Lung (tissue), 11 donors: ENCODE measurements at regions not wholly inside any gene's neighbourhood (a gene's known extent, or its start where the extent isn't known, plus 50 kb on each side); places are given as distances from the start of the nearest gene placed in this dataset.

ENCODE experiments used
- ATAC-seq: fragments of 200-7000 bp; cut with Tn5 transposase; one replicate; pipeline ENCODE4 v1.9.1; 2020; ENCODE audit warnings: moderate number of reproducible peaks; ENCODE audit not compliant: insufficient read depth, low FRiP score
- DNase-seq, 3 donors: peaks; one replicate each; pipeline ENCODE4 v3.0.0-alpha.2; 2013 to 2017
- H3K27ac ChIP-seq, 2 donors: one replicate each; pipeline ENCODE4 v1.5.1; 2013; ENCODE audit warnings: mild to moderate bottlenecking in 2 of 2, moderate library complexity in 2 of 2, control low read depth in 1 of 2, inconsistent platforms in 1 of 2, low read depth in 1 of 2, low read length in 1 of 2
- H3K27me3 ChIP-seq, 3 donors: one replicate each; pipeline ENCODE4 v1.5.1; 2013; ENCODE audit warnings: low read length in 2 of 3; ENCODE audit not compliant: control insufficient read depth in 3 of 3, insufficient read depth in 3 of 3
- H3K36me3 ChIP-seq, 4 donors: one replicate each; pipeline ENCODE4 v1.5.1; 2013; ENCODE audit warnings: low read length in 4 of 4, mild to moderate bottlenecking in 1 of 4, moderate library complexity in 1 of 4; ENCODE audit not compliant: control insufficient read depth in 4 of 4, insufficient read depth in 4 of 4
- H3K4me1 ChIP-seq, 5 donors: one replicate each; pipeline ENCODE4 v1.5.1; 2013; ENCODE audit warnings: low read length in 5 of 5, mild to moderate bottlenecking in 2 of 5, moderate library complexity in 1 of 5; ENCODE audit not compliant: control insufficient read depth in 5 of 5, insufficient read depth in 5 of 5
- H3K4me3 ChIP-seq: one replicate; pipeline ENCODE4 v1.5.1; 2013; ENCODE audit warnings: mild to moderate bottlenecking, control low read depth, moderate library complexity
- H3K9ac ChIP-seq, 2 donors: one replicate each; pipeline ENCODE4 v1.5.1; 2013; ENCODE audit warnings: low read length in 2 of 2, control low read depth in 1 of 2; ENCODE audit not compliant: insufficient read depth in 1 of 2
- H3K9me3 ChIP-seq, 4 donors: one replicate each; pipeline ENCODE4 v1.5.1; 2013; ENCODE audit warnings: low read length in 3 of 4, mild to moderate bottlenecking in 1 of 4, moderate library complexity in 1 of 4; ENCODE audit not compliant: control insufficient read depth in 4 of 4, insufficient read depth in 3 of 4
- CTCF ChIP-seq: IDR thresholded peaks from 2 replicates; pipeline ENCODE4 v1.5.1; 2012; ENCODE audit warnings: mild to moderate bottlenecking; ENCODE audit errors: control extremely low read depth, extremely low read depth
- WGBS, 2 donors: extraction: QIAGEN DNeasy Blood & Tissue Kit; methylation state at CpG; one replicate each; pipeline ENCODE4 v1.1.7; 2013; 5-methylcytosine and 5-hydroxymethylcytosine counted together
- donor health status: control.
- donor health status: control.
- donor health status: Bipolar disorder and iron deficiency.
- donor health status: healthy.
- donor health status: DM: yes; HTN: yes; CAD: no.

DNA sequence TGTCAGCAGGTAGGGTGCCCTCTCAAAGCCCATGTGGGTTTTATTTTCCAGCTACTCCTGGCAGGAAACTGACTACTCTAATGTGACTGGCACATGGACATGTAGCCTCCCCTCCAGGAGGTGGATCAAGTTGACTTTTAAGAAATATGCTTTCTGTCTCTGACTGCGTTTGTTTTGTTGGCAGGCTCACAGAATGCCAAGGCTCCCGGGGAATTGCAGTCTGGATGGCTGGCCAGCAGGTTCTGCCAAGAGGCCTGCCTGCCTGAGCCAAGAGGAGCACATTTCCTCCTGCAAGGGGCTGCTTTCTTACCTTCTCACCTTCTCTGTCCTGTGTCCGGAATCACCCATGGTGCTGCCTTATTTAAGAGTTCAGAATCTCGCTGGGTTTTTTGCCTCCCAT is 217.3 kb upstream of the ERCC4 start:
- Histone ChIP-seq H3K4me1 (no peaks in the 10 kb centered on the region), H3K9me3 (peaks cover 0 to 3% (median 1%) of the 10 kb centered on the region in 4 donors), H3K4me3 (no peak overlapping the region), H3K36me3 (no peaks in the 10 kb centered on the region), H3K27ac (no peak overlapping the region), H3K27me3 (no peaks in the 10 kb centered on the region), H3K9ac (no peak overlapping the region)
- no peak for DNase-seq
- ATAC-seq, result no peak
- WGBS, 2 donors, result 66 to 81% methylated on average over 4 of the region's 4 CpGs
- TF ChIP-seq CTCF, result no peak

- DNase-seq, result no peak
- no peaks in the 10 kb centered on the region for H3K36me3 ChIP-seq
- ATAC-seq, result no peak
- H3K27me3 ChIP-seq, result no peaks in the 10 kb centered on the region
- 29 to 35% methylated on average over 3 of the region's 3 CpGs for WGBS, 2 donors
- peaks cover 0 to 3% (median 2%) of the 10 kb centered on the region in 4 donors for H3K9me3 ChIP-seq
- H3K27ac ChIP-seq, result no peak overlapping the region
- no peak for TF ChIP-seq CTCF
- H3K4me3 ChIP-seq, result no peak overlapping the region
- H3K4me1 ChIP-seq, result no peaks in the 10 kb centered on the region
- no peak overlapping the region for H3K9ac ChIP-seq
These were observed 211.4 kb upstream of the ERCC4 start for GRCh38 chr16:13708347-13709120.

DNA sequence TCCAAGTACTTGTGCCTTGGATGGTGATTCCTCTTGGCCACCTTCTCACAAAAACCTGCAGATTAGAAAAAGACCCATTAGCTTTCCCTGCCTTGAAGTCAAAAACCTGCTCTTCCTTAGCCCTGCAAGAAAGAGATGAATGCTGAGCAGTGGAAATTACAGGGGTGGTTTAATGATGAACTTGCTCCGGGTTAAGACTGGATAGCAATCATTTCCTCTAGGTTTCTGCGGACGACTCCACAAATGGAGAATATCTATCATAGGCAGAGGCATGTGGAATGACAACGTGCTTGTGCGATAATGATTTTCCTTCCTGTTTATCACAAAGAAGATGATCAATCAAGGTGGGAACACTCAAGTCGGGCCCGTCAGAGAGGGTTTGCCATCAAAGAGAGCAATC is 201.2 kb upstream of the ERCC4 start:
- H3K9ac ChIP-seq, result no peak overlapping the region
- no peaks in the 10 kb centered on the region for H3K4me1 ChIP-seq
- no peak for TF ChIP-seq CTCF
- no peaks in the 10 kb centered on the region for H3K36me3 ChIP-seq
- H3K9me3 ChIP-seq, result no peaks in the 10 kb centered on the region
- 40 to 63% methylated on average over 7 of the region's 7 CpGs for whole genome bisulfite sequencing, 2 donors
- no peaks in the 10 kb centered on the region for H3K27me3 ChIP-seq
- H3K4me3 ChIP-seq, result no peak overlapping the region
- DNase-seq (no peak), ATAC-seq (no peak)
- no peak overlapping the region for H3K27ac ChIP-seq

DNA sequence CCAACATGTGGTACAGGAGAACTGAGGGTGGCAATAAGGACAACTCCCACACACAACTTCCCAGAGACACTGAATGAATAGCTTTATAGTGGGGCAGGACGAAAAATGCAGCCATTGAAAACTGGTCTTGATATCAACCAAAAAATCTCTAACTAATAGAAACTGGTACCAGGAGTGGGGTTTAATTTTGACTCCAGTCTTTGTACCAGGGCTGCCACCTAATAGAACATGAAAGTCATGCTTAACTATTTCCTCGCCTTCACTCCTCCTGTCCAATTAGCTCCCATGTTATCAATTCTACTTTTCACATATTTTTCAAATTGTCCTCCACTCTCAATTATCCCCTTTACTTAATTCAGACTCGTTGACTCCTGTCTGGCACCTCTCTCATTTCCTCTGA is 192.0 kb upstream of the ERCC4 start:
- no peaks in the 10 kb centered on the region for H3K36me3 ChIP-seq
- whole genome bisulfite sequencing, 2 donors, result 47 to 53% methylated on average over 3 of the region's 3 CpGs
- DNase-seq (no peak), ATAC-seq (no peak)
- no peak overlapping the region for H3K9ac ChIP-seq
- H3K9me3 ChIP-seq, result peaks cover 0 to 11% (median 0%) of the 10 kb centered on the region in 4 donors
- H3K27me3 ChIP-seq, result no peaks in the 10 kb centered on the region
- H3K4me1 ChIP-seq, result no peaks in the 10 kb centered on the region
- no peak for TF ChIP-seq CTCF
- H3K4me3 ChIP-seq, result no peak overlapping the region
- H3K27ac ChIP-seq, result no peak overlapping the region
